K562 (cell line): ENCODE measurements at regions not wholly inside any gene's neighbourhood (a gene's known extent, or its start where the extent isn't known, plus 50 kb on each side); places are given as distances from the start of the nearest gene placed in this dataset.

Experiments used
- CTCF ChIP-seq, 3 experiments: IDR thresholded peaks in 2 of 3; conservative IDR thresholded peaks in 1 of 3; 2 replicates each; pipeline ENCODE4 v1.5.1; 2011 to 2012; ENCODE audit warnings: low read length in 3 of 3, mild to moderate bottlenecking in 3 of 3, control low read depth in 2 of 3, improper control_type of control experiment in 1 of 3, inconsistent platforms in 1 of 3, low read depth in 1 of 3, mixed read lengths in 1 of 3, moderate library complexity in 1 of 3; ENCODE audit not compliant: insufficient read depth in 2 of 3
- HCFC1 ChIP-seq: IDR thresholded peaks from 2 replicates; pipeline ENCODE4 v1.6.1; 2012; ENCODE audit warnings: low read depth, low read length, improper control_type of control experiment
- HMG20A ChIP-seq: fragments of 450-650 bp; formaldehyde crosslinking; conservative IDR thresholded peaks from 2 replicates; pipeline ENCODE4 v1.4.0; 2020; ENCODE audit warnings: mild to moderate bottlenecking, mixed read lengths
- ZNF12 ChIP-seq: sonication (generic); formaldehyde crosslinking; IDR thresholded peaks from 2 replicates; pipeline ENCODE4 v1.4.0; 2020; ENCODE audit warnings: mild to moderate bottlenecking, missing genetic modification reagents

DNA sequence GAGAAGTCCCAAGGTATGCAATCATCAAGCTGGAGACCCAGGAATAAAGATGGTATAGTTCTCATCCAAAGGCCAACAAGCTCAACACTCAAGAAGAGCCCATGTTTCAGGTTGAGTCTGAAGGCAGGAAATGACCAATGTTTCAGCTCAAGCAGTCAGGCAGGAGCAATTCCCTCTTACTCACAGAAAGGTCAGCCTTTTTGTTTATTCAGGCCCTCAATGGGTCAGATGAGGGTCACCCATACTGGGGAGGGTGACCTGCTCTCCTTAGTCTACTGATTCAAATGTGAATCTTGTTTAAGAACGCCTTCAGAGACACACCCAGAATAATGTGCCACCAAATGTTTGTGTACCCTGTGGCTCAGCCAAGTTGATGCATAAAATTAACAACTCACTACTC lies 262.4 kb downstream of the USP25 start:
- no peak for TF ChIP-seq HMG20A (CRISPR knock-in tag)
- no peak for TF ChIP-seq ZNF12 (CRISPR knock-in tag)
- no peak for TF ChIP-seq CTCF (IDR thresholded peaks at IDR 0.05 in 2 of 3, conservative IDR thresholded peaks at IDR 0.05 in 1 of 3; ENCODE audit: insufficient read depth in 2 of 3, low read depth in 1 of 3, low read length in 3 of 3)
- TF ChIP-seq HCFC1: no peak
